Parathyroid adenoma (tissue), 2 donors: ENCODE measurements at regions not wholly inside any gene's neighbourhood (a gene's known extent, or its start where the extent isn't known, plus 50 kb on each side); places are given as distances from the start of the nearest gene placed in this dataset.
A peak's percentile ranks its signal among the peaks of the same experiment; 100 is the strongest.

ENCODE experiments used
- H2AFZ ChIP-seq: fragments of 300-600 bp; sonication (generic); one replicate; pipeline ENCODE4 v1.7.0; 2017; ENCODE audit warnings: antibody characterized with exemption, mild to moderate bottlenecking
- H3K27ac ChIP-seq: fragments of 300-600 bp; sonication (generic); one replicate; pipeline ENCODE4 v1.7.0; 2017
- H3K27me3 ChIP-seq: fragments of 300-600 bp; sonication (generic); one replicate; pipeline ENCODE4 v1.7.0; 2017; ENCODE audit warnings: low read length; ENCODE audit not compliant: control insufficient read depth, insufficient read depth
- H3K36me3 ChIP-seq: fragments of 300-600 bp; sonication (generic); one replicate; pipeline ENCODE4 v1.7.0; 2017; ENCODE audit warnings: low read length; ENCODE audit not compliant: control insufficient read depth, insufficient read depth
- H3K4me1 ChIP-seq: fragments of 300-600 bp; sonication (generic); one replicate; pipeline ENCODE4 v1.7.0; 2017; ENCODE audit warnings: control low read depth
- H3K4me2 ChIP-seq: fragments of 300-600 bp; sonication (generic); one replicate; pipeline ENCODE4 v1.7.0; 2017; ENCODE audit warnings: low read length
- H3K4me3 ChIP-seq: fragments of 300-600 bp; sonication (generic); one replicate; pipeline ENCODE4 v1.7.0; 2017; ENCODE audit warnings: low read depth, low read length
- H3K79me2 ChIP-seq: fragments of 300-600 bp; sonication (generic); one replicate; pipeline ENCODE4 v1.7.0; 2017; ENCODE audit warnings: control low read depth
- H3K9ac ChIP-seq: fragments of 300-600 bp; sonication (generic); one replicate; pipeline ENCODE4 v1.7.0; 2017; ENCODE audit warnings: mild to moderate bottlenecking
- H3K9me3 ChIP-seq: fragments of 300-600 bp; sonication (generic); one replicate; pipeline ENCODE4 v1.7.0; 2017; ENCODE audit warnings: low read length; ENCODE audit not compliant: control insufficient read depth
- CTCF ChIP-seq: fragments of 300-600 bp; sonication (generic); IDR thresholded peaks from one replicate; pipeline ENCODE4 v1.7.0; 2017; ENCODE audit warnings: antibody characterized with exemption, mild to moderate bottlenecking
- donor health status: primary hyperparathyroidism.

- no peak for TF ChIP-seq CTCF
- no peak overlapping the region for H3K9ac ChIP-seq
- peaks cover 3% of the 10 kb centered on the region for H3K4me1 ChIP-seq
Measured at GRCh38 chr2:12602661-12603060, 114.1 kb upstream of the TRIB2 start.

GRCh38 chr2:12603781-12604295, 112.9 kb upstream of the TRIB2 start:
- no peak overlapping the region for H3K9ac ChIP-seq
- H2AFZ ChIP-seq = no peak overlapping the region
- no peak for TF ChIP-seq CTCF
- no peaks in the 10 kb centered on the region for H3K79me2 ChIP-seq
- H3K36me3 ChIP-seq = no peaks in the 10 kb centered on the region
- H3K27me3 ChIP-seq = no peaks in the 10 kb centered on the region
- no peak overlapping the region for H3K27ac ChIP-seq
- peaks cover 3% of the 10 kb centered on the region for H3K4me1 ChIP-seq
- H3K9me3 ChIP-seq = no peaks in the 10 kb centered on the region
- H3K4me3 ChIP-seq = no peak overlapping the region
- H3K4me2 ChIP-seq = no peak overlapping the region

More at GRCh38 chr2:12602661-12603060, 114.1 kb upstream of the TRIB2 start:
- Histone ChIP-seq H2AFZ (no peak overlapping the region), H3K36me3 (no peaks in the 10 kb centered on the region), H3K79me2 (no peaks in the 10 kb centered on the region), H3K27me3 (no peaks in the 10 kb centered on the region), H3K4me2 (no peak overlapping the region), H3K27ac (no peak overlapping the region), H3K4me3 (no peak overlapping the region), H3K9me3 (no peaks in the 10 kb centered on the region)

- peaks cover 3% of the 10 kb centered on the region for H3K4me1 ChIP-seq
- H3K9ac ChIP-seq = no peak overlapping the region
- H3K36me3 ChIP-seq = no peaks in the 10 kb centered on the region
- H3K9me3 ChIP-seq = no peaks in the 10 kb centered on the region
- H3K27me3 ChIP-seq = no peaks in the 10 kb centered on the region
- TF ChIP-seq CTCF = no peak
- H3K4me2 ChIP-seq = no peak overlapping the region
- no peak overlapping the region for H3K27ac ChIP-seq
- no peaks in the 10 kb centered on the region for H3K79me2 ChIP-seq
- no peak overlapping the region for H2AFZ ChIP-seq
- H3K4me3 ChIP-seq = no peak overlapping the region
Measured at GRCh38 chr2:12604341-12604740, 112.4 kb upstream of the TRIB2 start.

GRCh38 chr2:12605366-12605765, 111.4 kb upstream of the TRIB2 start:
- no peak for TF ChIP-seq CTCF
- Histone ChIP-seq H3K4me3 (no peak overlapping the region), H3K79me2 (no peaks in the 10 kb centered on the region)

GRCh38 chr2:12605936-12606335, 110.8 kb upstream of the TRIB2 start:
- Histone ChIP-seq H3K9me3 (no peaks in the 10 kb centered on the region), H3K4me3 (no peak overlapping the region), H3K4me1 (peaks cover 3% of the 10 kb centered on the region), H3K36me3 (no peaks in the 10 kb centered on the region), H3K79me2 (no peaks in the 10 kb centered on the region), H3K27ac (no peak overlapping the region), H3K4me2 (no peak overlapping the region), H3K27me3 (no peaks in the 10 kb centered on the region), H3K9ac (no peak overlapping the region), H2AFZ (peak overlapping the region; percentile 24)
- TF ChIP-seq CTCF = no peak

More at GRCh38 chr2:12605366-12605765, 111.4 kb upstream of the TRIB2 start:
- Histone ChIP-seq H3K36me3 (no peaks in the 10 kb centered on the region), H3K9me3 (no peaks in the 10 kb centered on the region), H3K4me2 (no peak overlapping the region), H3K4me1 (peaks cover 3% of the 10 kb centered on the region), H3K27me3 (no peaks in the 10 kb centered on the region), H2AFZ (no peak overlapping the region), H3K9ac (no peak overlapping the region), H3K27ac (no peak overlapping the region)
